ENCODE measurements at regions not wholly inside any gene's neighbourhood (a gene's known extent, or its start where the extent isn't known, plus 50 kb on each side); places are given as distances from the start of the nearest gene placed in this dataset.
A peak's percentile ranks its signal among the peaks of the same experiment; 100 is the strongest.

DNA sequence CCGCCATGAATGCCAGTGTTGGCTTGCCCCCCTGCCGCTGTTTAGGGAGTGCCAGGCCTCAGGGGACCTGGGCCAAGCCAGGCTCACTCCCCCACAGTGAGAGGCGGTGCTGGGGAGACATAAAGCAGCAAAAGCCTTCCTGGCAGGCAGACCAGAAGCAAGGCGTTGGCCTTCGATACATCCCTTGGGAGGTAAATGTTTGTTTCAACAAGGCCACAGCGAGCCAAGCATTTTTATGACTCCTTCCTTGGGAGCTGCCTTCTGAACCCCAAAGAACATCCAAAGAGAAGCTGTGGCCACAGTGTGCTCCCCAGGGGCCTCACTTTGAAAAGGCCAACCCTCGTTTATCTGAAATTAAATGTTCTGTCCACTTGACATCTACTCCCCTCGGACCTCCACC lies 119.7 kb upstream of the CIBAR2 start:
- Histone ChIP-seq H3K4me3 (ENCODE audit: insufficient read depth, low read depth, low read length) (no peak overlapping the region), H2BK20ac (ENCODE audit: low read depth, low read length) (peak overlapping the region; percentile 43; the same call in 1 of the 2 replicates), H3K18ac (ENCODE audit: low read depth, low read length) (peak overlapping the region; percentile 4; the same call in 1 of the 2 replicates), H2BK120ac (ENCODE audit: low read depth, low read length) (peak overlapping the region; percentile 68), H3K79me1 (ENCODE audit: low read depth in 1 of 2, low read length in 2 of 2) (peaks cover 54 to 90% of the 10 kb centered on the region in 2 experiments), H2BK15ac (ENCODE audit: low read depth, low read length) (0 out of 3 replicates have a peak overlapping the region, but pooled peaks have one; percentile 27), H3K56ac (ENCODE audit: extremely low read depth, insufficient read depth, low read length) (0 out of 2 replicates have a peak overlapping the region, but pooled peaks have one; percentile 23), H3K14ac (replicated peaks; ENCODE audit: low read depth, low read length) (no peak overlapping the region; the same call in 1 of the 2 replicates), H3K36me3 (ENCODE audit: control insufficient read depth, insufficient read depth, low read length) (no peaks in the 10 kb centered on the region), H4K20me1 (ENCODE audit: insufficient read depth, low read length) (peaks cover 30% of the 10 kb centered on the region), H3K9me3 (ENCODE audit: control insufficient read depth, insufficient read depth, low read length) (no peaks in the 10 kb centered on the region), H2BK5ac (ENCODE audit: low read depth, low read length, poor library complexity, severe bottlenecking) (peak overlapping the region; percentile 44), H3K27me3 (ENCODE audit: control insufficient read depth, insufficient read depth, low read length) (no peaks in the 10 kb centered on the region), H3K23ac (ENCODE audit: low read depth, low read length) (peak overlapping the region; percentile 7; the same call in 1 of the 2 replicates), H2AFZ (replicated peaks; ENCODE audit: low read length, poor library complexity) (no peak overlapping the region), H4K91ac (ENCODE audit: insufficient read depth, low read depth, low read length) (peak overlapping the region; percentile 85), H3K9ac (ENCODE audit: low read depth, low read length) (no peak overlapping the region), H3K4ac (ENCODE audit: low read depth, low read length) (peak overlapping the region; percentile 84), H3K27ac (ENCODE audit: insufficient read depth, low read length) (peak overlapping the region; percentile 31; the same call in 1 of the 2 replicates), H3K4me2 (ENCODE audit: low read depth, low read length) (no peak overlapping the region; the same call in 1 of the 2 replicates), H3K9me1 (ENCODE audit: insufficient read depth, low read length) (peaks cover 38% of the 10 kb centered on the region), H4K8ac (ENCODE audit: low read depth in 2 of 2, low read length in 2 of 2) (peak overlapping the region in 1 of 2 experiments; percentile 10; a peak in 1 of 4 replicates), H2AK9ac (replicated peaks; ENCODE audit: low read depth, low read length, poor library complexity) (peak overlapping the region; percentile 39), H2AK5ac (ENCODE audit: low read depth, low read length) (peak overlapping the region; percentile 60; the same call in 1 of the 2 replicates), H3K4me1 (ENCODE audit: control insufficient read depth, insufficient read depth, low read length) (peaks cover 54% of the 10 kb centered on the region), H4K5ac (ENCODE audit: low read depth, low read length) (0 out of 2 replicates have a peak overlapping the region, but pooled peaks have one; percentile 10)
- POLR2A ChIA-PET (ENCODE audit: unreplicated experiment): no interaction called here
- intact Hi-C loops (cut with micrococcal nuclease): no loop called here
- no peak for ATAC-seq (ENCODE audit: low read depth)
- dilution Hi-C loops (cut with HindIII; ENCODE audit: low sequenced_read_pairs, unreplicated experiment): no loop called here
- no peak for TF ChIP-seq CHD1 (IDR thresholded peaks at IDR 0.05; ENCODE audit: low read depth, low read length)
- no peak for TF ChIP-seq USF2 (IDR thresholded peaks at IDR 0.05; ENCODE audit: low read depth, low read length)
- TF ChIP-seq RCOR1 (IDR thresholded peaks at IDR 0.05; ENCODE audit: insufficient replicate concordance, low read length): no peak
- no peak for TF ChIP-seq RFX5 (IDR thresholded peaks at IDR 0.05; ENCODE audit: low read depth, low read length)
- TF ChIP-seq CEBPB (IDR thresholded peaks at IDR 0.05; ENCODE audit: low read depth, low read length): no peak
- no TSS peak for BruUV-seq (replicated peaks)
- 20% methylated on average over 1 of the region's 8 CpGs; no CpG with 5 or more reads in 1 of the 2 experiments for WGBS, 2 experiments (ENCODE audit: extremely low coverage in 2 of 2, insufficient read length in 1 of 2)
- CTCF ChIA-PET: no interaction called here
- in situ Hi-C loops (cut with MboI; ENCODE audit: low sequenced_read_pairs): no loop called here
- no peak for DNase-seq

Data from IMR-90 (cell line).